ENCODE measurements at regions not wholly inside any gene's neighbourhood (a gene's known extent, or its start where the extent isn't known, plus 50 kb on each side); places are given as distances from the start of the nearest gene placed in this dataset.
"Not testable (repeated sequence)": the region's sequence is repeated elsewhere in the genome, so short reads cannot be mapped to it uniquely, and the experiment has no call there.

- no peak for DNase-seq
Measured at GRCh38 chr2:17058772-17059402, 393.3 kb upstream of the CYRIA start.

GRCh38 chr2:17057109-17058017 lies 391.7 kb upstream of the CYRIA start:
- DNase-seq: no peak

- no peak for DNase-seq
Measured at GRCh38 chr2:17056236-17056635, 390.6 kb upstream of the CYRIA start.

GRCh38 chr2:17052001-17052400 lies 386.4 kb upstream of the CYRIA start:
- no peak for DNase-seq

- no peak for DNase-seq
Measured at GRCh38 chr2:17051538-17051937, 385.9 kb upstream of the CYRIA start.

GRCh38 chr2:17043173-17043572 lies 377.5 kb upstream of the CYRIA start:
- peak in 1 of 5 donors; percentile 17 for DNase-seq

- no peak for DNase-seq
Measured at GRCh38 chr2:17036361-17036760, 370.7 kb upstream of the CYRIA start.

GRCh38 chr2:17035010-17035409 lies 369.4 kb upstream of the CYRIA start:
- no peak for DNase-seq

- no peak for DNase-seq
Measured at GRCh38 chr2:17030047-17030446, 364.4 kb upstream of the CYRIA start.

GRCh38 chr2:17012297-17012696 lies 346.7 kb upstream of the CYRIA start:
- DNase-seq: no peak

GRCh38 chr2:17010104-17010503 lies 344.5 kb upstream of the CYRIA start:
- DNase-seq: no peak

GRCh38 chr2:17000184-17000482 lies 334.5 kb upstream of the CYRIA start:
- DNase-seq: no peak

- DNase-seq: no peak
Measured at GRCh38 chr2:16999347-17000183, 333.9 kb upstream of the CYRIA start.

GRCh38 chr2:16978301-16978700 lies 312.7 kb upstream of the CYRIA start:
- DNase-seq: no peak

- DNase-seq: no peak
Measured at GRCh38 chr2:16974688-16975087, 309.1 kb upstream of the CYRIA start.

GRCh38 chr2:16973586-16974286 lies 308.1 kb upstream of the CYRIA start:
- no peak for DNase-seq

- no peak for DNase-seq
Measured at GRCh38 chr2:16972276-16972675, 306.6 kb upstream of the CYRIA start.

- no peak for DNase-seq
Measured at GRCh38 chr2:16971722-16972234, 306.1 kb upstream of the CYRIA start.

GRCh38 chr2:16970948-16971347 lies 305.3 kb upstream of the CYRIA start:
- not testable (repeated sequence) for DNase-seq

- DNase-seq: no peak
Measured at GRCh38 chr2:16962505-16962904, 296.9 kb upstream of the CYRIA start.

GRCh38 chr2:16960579-16960978 lies 294.9 kb upstream of the CYRIA start:
- no peak for DNase-seq

GRCh38 chr2:16958266-16958665 lies 292.6 kb upstream of the CYRIA start:
- DNase-seq: no peak

GRCh38 chr2:16952805-16953204 lies 287.2 kb upstream of the CYRIA start:
- no peak for DNase-seq

All from T-helper 1 cell (primary cell).